ENCODE measurements at regions not wholly inside any gene's neighbourhood (a gene's known extent, or its start where the extent isn't known, plus 50 kb on each side); places are given as distances from the start of the nearest gene placed in this dataset.
"Not testable (repeated sequence)": the region's sequence is repeated elsewhere in the genome, so short reads cannot be mapped to it uniquely, and the experiment has no call there.

DNA sequence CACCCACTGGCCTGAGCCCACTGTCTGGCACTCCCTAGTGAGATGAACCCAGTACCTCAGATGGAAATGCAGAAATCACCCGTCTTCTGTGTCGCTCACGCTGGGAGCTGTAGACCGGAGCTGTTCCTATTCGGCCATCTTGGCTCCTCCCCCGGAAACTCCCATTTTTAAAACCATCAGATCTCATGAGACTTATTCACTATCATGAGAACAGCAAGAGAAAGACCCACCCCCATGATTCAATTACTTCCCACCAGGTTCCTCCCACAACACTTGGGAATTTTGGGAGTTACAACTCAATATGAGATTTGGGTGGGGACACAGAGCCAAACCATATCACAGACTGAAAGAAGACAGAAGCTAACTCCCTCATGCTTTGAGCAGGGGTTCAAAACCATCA, 134.5 kb downstream of the SLC39A8 start:
- H3K4me1 ChIP-seq; H3K27me3 ChIP-seq; intact Hi-C loops (cut with DNase I; ENCODE audit: low total_unique reads); DNase-seq; H3K27ac ChIP-seq; H3K9me3 ChIP-seq; H3K36me3 ChIP-seq; H3K4me3 ChIP-seq: not testable (repeated sequence)

DNA sequence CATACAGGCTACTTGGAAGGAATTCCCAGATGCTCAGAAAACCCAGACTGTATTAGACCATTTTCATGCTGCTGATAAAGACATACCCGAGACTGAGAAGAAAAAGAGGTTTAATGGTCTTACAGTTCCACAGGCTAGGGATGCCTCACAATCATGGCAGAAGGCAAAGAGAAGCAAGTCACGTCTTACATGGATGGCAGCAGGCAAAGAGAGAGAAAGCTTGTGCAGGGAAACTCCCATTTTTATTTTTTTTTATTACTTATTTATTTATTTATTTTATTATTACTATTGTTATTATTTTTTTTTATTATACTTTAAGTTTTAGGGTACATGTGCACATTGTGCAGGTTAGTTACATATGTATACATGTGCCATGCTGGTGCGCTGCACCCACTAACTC, 140.6 kb downstream of the SLC39A8 start:
- H3K27me3 ChIP-seq; H3K9me3 ChIP-seq; H3K36me3 ChIP-seq; H3K4me1 ChIP-seq; DNase-seq; H3K4me3 ChIP-seq; intact Hi-C loops (cut with DNase I; ENCODE audit: low total_unique reads); H3K27ac ChIP-seq: not testable (repeated sequence)

DNA sequence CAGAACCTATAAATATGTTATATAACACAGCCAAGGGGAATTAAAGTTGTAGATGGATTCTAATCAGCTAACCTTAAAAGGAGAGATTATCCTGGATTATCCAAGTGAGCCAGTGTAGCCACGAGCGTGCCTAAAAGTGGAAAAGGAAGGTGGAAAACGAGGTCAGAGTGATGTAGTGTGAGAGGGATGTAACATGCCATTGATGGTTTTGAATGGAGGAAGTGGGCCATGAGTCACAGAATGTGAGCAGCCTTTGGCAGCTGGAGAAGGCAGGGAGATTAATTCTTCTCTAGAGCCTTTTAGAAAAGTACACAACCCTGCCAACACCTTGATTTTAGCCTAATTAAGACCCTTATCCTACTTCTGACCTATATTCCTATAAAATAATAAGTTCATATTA, 149.1 kb downstream of the SLC39A8 start:
- Histone ChIP-seq H3K27ac (no peak overlapping the region), H3K9me3 (no peaks in the 10 kb centered on the region), H3K4me3 (no peak overlapping the region), H3K36me3 (no peaks in the 10 kb centered on the region), H3K27me3 (no peaks in the 10 kb centered on the region), H3K4me1 (no peaks in the 10 kb centered on the region)
- no peak for DNase-seq
- TF ChIP-seq, protein P1, sequence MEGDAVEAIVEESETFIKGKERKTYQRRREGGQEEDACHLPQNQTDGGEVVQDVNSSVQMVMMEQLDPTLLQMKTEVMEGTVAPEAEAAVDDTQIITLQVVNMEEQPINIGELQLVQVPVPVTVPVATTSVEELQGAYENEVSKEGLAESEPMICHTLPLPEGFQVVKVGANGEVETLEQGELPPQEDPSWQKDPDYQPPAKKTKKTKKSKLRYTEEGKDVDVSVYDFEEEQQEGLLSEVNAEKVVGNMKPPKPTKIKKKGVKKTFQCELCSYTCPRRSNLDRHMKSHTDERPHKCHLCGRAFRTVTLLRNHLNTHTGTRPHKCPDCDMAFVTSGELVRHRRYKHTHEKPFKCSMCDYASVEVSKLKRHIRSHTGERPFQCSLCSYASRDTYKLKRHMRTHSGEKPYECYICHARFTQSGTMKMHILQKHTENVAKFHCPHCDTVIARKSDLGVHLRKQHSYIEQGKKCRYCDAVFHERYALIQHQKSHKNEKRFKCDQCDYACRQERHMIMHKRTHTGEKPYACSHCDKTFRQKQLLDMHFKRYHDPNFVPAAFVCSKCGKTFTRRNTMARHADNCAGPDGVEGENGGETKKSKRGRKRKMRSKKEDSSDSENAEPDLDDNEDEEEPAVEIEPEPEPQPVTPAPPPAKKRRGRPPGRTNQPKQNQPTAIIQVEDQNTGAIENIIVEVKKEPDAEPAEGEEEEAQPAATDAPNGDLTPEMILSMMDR (IDR thresholded peaks at IDR 0.05), result no peak
- intact Hi-C loops (cut with DNase I; ENCODE audit: low total_unique reads), result no loop called here

DNA sequence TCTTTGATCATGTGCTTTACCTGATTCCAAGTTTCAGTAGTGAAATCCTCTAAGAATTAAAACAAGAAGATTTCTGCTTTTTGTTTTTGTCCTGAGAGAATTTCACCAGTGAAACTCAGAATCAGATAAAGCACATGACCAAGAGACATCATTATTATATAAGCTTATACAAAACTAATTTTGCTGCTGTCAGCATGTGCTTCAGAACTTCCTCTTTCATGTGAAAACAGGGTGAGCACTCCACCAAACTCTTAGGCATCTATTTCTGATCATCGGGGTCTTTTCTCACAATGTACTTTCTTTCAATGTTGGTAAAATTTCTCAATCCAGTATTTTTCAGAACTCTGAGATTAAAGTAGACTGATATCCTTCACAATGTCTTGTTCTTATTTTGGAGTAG, 152.1 kb downstream of the SLC39A8 start:
- TF ChIP-seq, protein P1 (IDR thresholded peaks at IDR 0.05), result no peak
- no peak for TF ChIP-seq POLR2A (IDR thresholded peaks at IDR 0.05)
- H3K4me1 ChIP-seq, result no peaks in the 10 kb centered on the region
- intact Hi-C loops (cut with DNase I; ENCODE audit: low total_unique reads), result no loop called here
- no peaks in the 10 kb centered on the region for H3K36me3 ChIP-seq
- no peaks in the 10 kb centered on the region for H3K9me3 ChIP-seq
- no peak for DNase-seq
- H3K27ac ChIP-seq, result no peak overlapping the region
- H3K4me3 ChIP-seq, result no peak overlapping the region
- no peaks in the 10 kb centered on the region for H3K27me3 ChIP-seq

DNA sequence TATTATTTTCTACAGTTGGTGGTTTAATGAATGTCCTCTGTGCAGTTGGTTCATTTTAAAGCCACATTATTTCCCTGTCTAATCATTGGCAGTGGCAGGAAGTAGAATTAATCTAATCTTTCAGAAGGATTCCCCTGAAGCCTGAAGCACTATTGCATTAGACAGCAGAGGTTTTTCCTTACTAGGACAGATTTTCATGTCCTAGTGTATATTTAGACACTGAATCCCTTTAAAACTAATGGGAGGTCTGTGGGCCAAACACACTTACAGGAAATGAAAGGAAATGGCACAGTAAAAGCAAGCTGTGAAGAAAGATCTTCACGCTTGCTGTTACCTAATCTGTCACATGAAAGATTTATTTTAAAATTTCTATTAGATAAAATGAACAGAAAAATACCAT, 165.2 kb downstream of the SLC39A8 start:
- no peaks in the 10 kb centered on the region for H3K4me1 ChIP-seq
- H3K4me3 ChIP-seq, result no peak overlapping the region
- no peaks in the 10 kb centered on the region for H3K27me3 ChIP-seq
- no peak for DNase-seq
- no peak for TF ChIP-seq POLR2A (IDR thresholded peaks at IDR 0.05)
- TF ChIP-seq, protein P1 (IDR thresholded peaks at IDR 0.05), result no peak
- intact Hi-C loops (cut with DNase I; ENCODE audit: low total_unique reads), result no loop called here
- no peaks in the 10 kb centered on the region for H3K36me3 ChIP-seq
- H3K27ac ChIP-seq, result no peak overlapping the region
- no peaks in the 10 kb centered on the region for H3K9me3 ChIP-seq

DNA sequence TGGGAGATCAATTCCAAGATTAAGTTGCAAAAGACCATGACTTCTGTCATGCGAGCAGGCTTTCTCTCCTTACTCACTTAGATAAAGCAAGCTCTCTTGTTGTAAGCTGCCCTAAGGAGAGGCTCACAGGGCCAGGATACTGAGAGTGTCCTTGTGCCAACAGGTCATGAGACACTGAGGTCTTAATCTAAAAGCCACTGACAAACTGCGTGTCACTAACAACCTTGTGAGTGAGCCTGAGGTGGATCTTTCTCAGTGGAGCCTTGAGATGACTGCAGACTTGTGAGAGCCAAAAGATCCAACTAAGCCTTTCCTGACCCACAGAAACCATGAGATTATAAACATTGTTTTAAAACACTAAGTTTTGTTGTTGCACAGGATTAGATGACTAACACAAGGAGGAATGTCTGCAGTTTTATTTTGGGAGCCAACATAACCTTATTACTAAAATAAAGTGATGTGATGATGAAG, 170.5 kb downstream of the SLC39A8 start:
- H3K27me3 ChIP-seq, result no peaks in the 10 kb centered on the region
- no peak overlapping the region for H3K27ac ChIP-seq
- intact Hi-C loops (cut with DNase I; ENCODE audit: low total_unique reads), result no loop called here
- H3K9me3 ChIP-seq, result no peaks in the 10 kb centered on the region
- H3K36me3 ChIP-seq, result no peaks in the 10 kb centered on the region
- no peaks in the 10 kb centered on the region for H3K4me1 ChIP-seq
- DNase-seq, result no peak
- TF ChIP-seq, protein P1 (IDR thresholded peaks at IDR 0.05), result no peak
- TF ChIP-seq POLR2A (IDR thresholded peaks at IDR 0.05), result no peak
- H3K4me3 ChIP-seq, result no peak overlapping the region
